Activated T-cell treated with anti-CD3 and anti-CD28 coated beads, Interleukin-2, amount 50 U/mL, for 24 hours (primary cell): ENCODE measurements at regions not wholly inside any gene's neighbourhood (a gene's known extent, or its start where the extent isn't known, plus 50 kb on each side); places are given as distances from the start of the nearest gene placed in this dataset.
A peak's percentile ranks its signal among the peaks of the same experiment; 100 is the strongest.
"Not testable (repeated sequence)": the region's sequence is repeated elsewhere in the genome, so short reads cannot be mapped to it uniquely, and the experiment has no call there.

ENCODE experiments used
- DNase-seq: peaks from one replicate; pipeline ENCODE4 v3.0.0-alpha.2; 2020
- H3K27ac Mint-ChIP-seq: 2 replicates; pipeline ENCODE4 v1.8.0; 2020; ENCODE audit warnings: mild to moderate bottlenecking, mixed read lengths
- H3K27me3 Mint-ChIP-seq: 2 replicates; pipeline ENCODE4 v1.8.0; 2020; ENCODE audit warnings: mixed read lengths
- H3K36me3 Mint-ChIP-seq: 2 replicates; pipeline ENCODE4 v1.8.0; 2020; ENCODE audit warnings: low read depth, mixed read lengths
- H3K4me1 Mint-ChIP-seq: 2 replicates; pipeline ENCODE4 v1.8.0; 2020; ENCODE audit warnings: low read depth, mixed read lengths
- H3K4me3 Mint-ChIP-seq: 2 replicates; pipeline ENCODE4 v1.8.0; 2020; ENCODE audit warnings: mild to moderate bottlenecking, moderate library complexity, mixed read lengths
- H3K9me3 Mint-ChIP-seq: 2 replicates; pipeline ENCODE4 v1.8.0; 2020; ENCODE audit warnings: mixed read lengths

- no peak for DNase-seq
- H3K9me3 Mint-ChIP-seq = peaks cover 11% of the 10 kb centered on the region
- H3K4me1 Mint-ChIP-seq = no peaks in the 10 kb centered on the region
- no peaks in the 10 kb centered on the region for H3K36me3 Mint-ChIP-seq
- H3K4me3 Mint-ChIP-seq = no peak overlapping the region
- no peak overlapping the region for H3K27ac Mint-ChIP-seq
- no peaks in the 10 kb centered on the region for H3K27me3 Mint-ChIP-seq
These were observed 241.9 kb upstream of the MAP2 start for GRCh38 chr2:209181984-209182383.

- not testable (repeated sequence) for DNase-seq, H3K36me3 Mint-ChIP-seq, H3K4me3 Mint-ChIP-seq, H3K4me1 Mint-ChIP-seq, H3K9me3 Mint-ChIP-seq, H3K27me3 Mint-ChIP-seq, H3K27ac Mint-ChIP-seq
These were observed 237.0 kb upstream of the MAP2 start for GRCh38 chr2:209186886-209187285.

- no peaks in the 10 kb centered on the region for H3K36me3 Mint-ChIP-seq
- H3K4me3 Mint-ChIP-seq = no peak overlapping the region
- H3K27ac Mint-ChIP-seq = no peak overlapping the region
- no peaks in the 10 kb centered on the region for H3K4me1 Mint-ChIP-seq
- H3K27me3 Mint-ChIP-seq = no peaks in the 10 kb centered on the region
- no peak for DNase-seq
- H3K9me3 Mint-ChIP-seq = no peaks in the 10 kb centered on the region
These were observed 234.0 kb upstream of the MAP2 start for GRCh38 chr2:209189893-209190292.

GRCh38 chr2:209191139-209191538, 232.7 kb upstream of the MAP2 start:
- H3K27me3 Mint-ChIP-seq = no peaks in the 10 kb centered on the region
- no peak for DNase-seq
- no peaks in the 10 kb centered on the region for H3K9me3 Mint-ChIP-seq
- no peak overlapping the region for H3K27ac Mint-ChIP-seq
- no peaks in the 10 kb centered on the region for H3K36me3 Mint-ChIP-seq
- H3K4me3 Mint-ChIP-seq = no peak overlapping the region
- no peaks in the 10 kb centered on the region for H3K4me1 Mint-ChIP-seq

- Mint-ChIP-seq H3K27ac (no peak overlapping the region), H3K4me3 (no peak overlapping the region), H3K4me1 (no peaks in the 10 kb centered on the region)
These were observed 229.1 kb upstream of the MAP2 start for GRCh38 chr2:209194717-209195116.

GRCh38 chr2:209208211-209208610, 215.6 kb upstream of the MAP2 start:
- Mint-ChIP-seq H3K27ac (no peak overlapping the region), H3K4me3 (peak overlapping the region; percentile 29)

More at GRCh38 chr2:209194717-209195116, 229.1 kb upstream of the MAP2 start:
- H3K36me3 Mint-ChIP-seq = no peaks in the 10 kb centered on the region
- H3K27me3 Mint-ChIP-seq = no peaks in the 10 kb centered on the region
- no peak for DNase-seq
- H3K9me3 Mint-ChIP-seq = peaks cover 4% of the 10 kb centered on the region

GRCh38 chr2:209209943-209210342, 213.9 kb upstream of the MAP2 start:
- no peak overlapping the region for H3K4me3 Mint-ChIP-seq
- H3K27ac Mint-ChIP-seq = no peak overlapping the region
- DNase-seq = no peak
- H3K36me3 Mint-ChIP-seq = no peaks in the 10 kb centered on the region
- no peaks in the 10 kb centered on the region for H3K27me3 Mint-ChIP-seq
- no peaks in the 10 kb centered on the region for H3K4me1 Mint-ChIP-seq
- H3K9me3 Mint-ChIP-seq = no peaks in the 10 kb centered on the region

More at GRCh38 chr2:209208211-209208610, 215.6 kb upstream of the MAP2 start:
- no peaks in the 10 kb centered on the region for H3K4me1 Mint-ChIP-seq
- no peaks in the 10 kb centered on the region for H3K36me3 Mint-ChIP-seq
- H3K9me3 Mint-ChIP-seq = no peaks in the 10 kb centered on the region
- no peak for DNase-seq
- H3K27me3 Mint-ChIP-seq = no peaks in the 10 kb centered on the region

- Mint-ChIP-seq H3K27ac (no peak overlapping the region), H3K4me3 (no peak overlapping the region), H3K27me3 (no peaks in the 10 kb centered on the region), H3K9me3 (peaks cover 13% of the 10 kb centered on the region), H3K4me1 (no peaks in the 10 kb centered on the region), H3K36me3 (no peaks in the 10 kb centered on the region)
- DNase-seq = no peak
These were observed 193.3 kb upstream of the MAP2 start for GRCh38 chr2:209230560-209230959.

- Mint-ChIP-seq H3K27ac (no peak overlapping the region), H3K4me1 (no peaks in the 10 kb centered on the region), H3K27me3 (no peaks in the 10 kb centered on the region), H3K4me3 (no peak overlapping the region), H3K36me3 (no peaks in the 10 kb centered on the region), H3K9me3 (peaks cover 11% of the 10 kb centered on the region)
- DNase-seq = no peak
These were observed 187.5 kb upstream of the MAP2 start for GRCh38 chr2:209236377-209236776.

GRCh38 chr2:209238765-209239584, 184.9 kb upstream of the MAP2 start:
- Mint-ChIP-seq H3K36me3 (no peaks in the 10 kb centered on the region), H3K27ac (no peak overlapping the region), H3K27me3 (no peaks in the 10 kb centered on the region), H3K9me3 (peaks cover 15% of the 10 kb centered on the region), H3K4me3 (no peak overlapping the region), H3K4me1 (no peaks in the 10 kb centered on the region)
- no peak for DNase-seq

GRCh38 chr2:209239585-209239938, 184.3 kb upstream of the MAP2 start:
- no peaks in the 10 kb centered on the region for H3K27me3 Mint-ChIP-seq
- H3K9me3 Mint-ChIP-seq = peaks cover 15% of the 10 kb centered on the region
- H3K27ac Mint-ChIP-seq = no peak overlapping the region
- no peaks in the 10 kb centered on the region for H3K36me3 Mint-ChIP-seq
- no peak for DNase-seq
- H3K4me1 Mint-ChIP-seq = no peaks in the 10 kb centered on the region
- H3K4me3 Mint-ChIP-seq = no peak overlapping the region

- Mint-ChIP-seq H3K4me1 (no peaks in the 10 kb centered on the region), H3K36me3 (no peaks in the 10 kb centered on the region), H3K27me3 (no peaks in the 10 kb centered on the region), H3K4me3 (no peak overlapping the region), H3K9me3 (peaks cover 14% of the 10 kb centered on the region), H3K27ac (no peak overlapping the region)
- no peak for DNase-seq
These were observed 183.6 kb upstream of the MAP2 start for GRCh38 chr2:209240204-209240603.

- Mint-ChIP-seq H3K27me3 (no peaks in the 10 kb centered on the region), H3K27ac (no peak overlapping the region), H3K9me3 (peaks cover under 1% of the 10 kb centered on the region), H3K4me1 (no peaks in the 10 kb centered on the region), H3K4me3 (no peak overlapping the region), H3K36me3 (no peaks in the 10 kb centered on the region)
- DNase-seq = no peak
These were observed 170.3 kb upstream of the MAP2 start for GRCh38 chr2:209253544-209253943.

- no peak for DNase-seq
- Mint-ChIP-seq H3K4me1 (no peaks in the 10 kb centered on the region), H3K27ac (no peak overlapping the region), H3K36me3 (no peaks in the 10 kb centered on the region), H3K4me3 (no peak overlapping the region), H3K27me3 (no peaks in the 10 kb centered on the region), H3K9me3 (peaks cover 5% of the 10 kb centered on the region)
These were observed 164.1 kb upstream of the MAP2 start for GRCh38 chr2:209259767-209260166.

- DNase-seq = no peak
- no peaks in the 10 kb centered on the region for H3K36me3 Mint-ChIP-seq
- no peak overlapping the region for H3K27ac Mint-ChIP-seq
- no peaks in the 10 kb centered on the region for H3K4me1 Mint-ChIP-seq
- no peak overlapping the region for H3K4me3 Mint-ChIP-seq
- no peaks in the 10 kb centered on the region for H3K27me3 Mint-ChIP-seq
- peaks cover 5% of the 10 kb centered on the region for H3K9me3 Mint-ChIP-seq
These were observed 163.6 kb upstream of the MAP2 start for GRCh38 chr2:209260281-209260680.
